WERI-Rb-1 (cell line): ENCODE measurements at regions not wholly inside any gene's neighbourhood (a gene's known extent, or its start where the extent isn't known, plus 50 kb on each side); places are given as distances from the start of the nearest gene placed in this dataset.

ENCODE experiments used
- DNase-seq: peaks from one replicate; pipeline ENCODE4 v3.0.0-alpha.2; 2020
- H3K27ac ChIP-seq: fragments of 250-450 bp; sonication (Bioruptor Pico); 2 replicates; pipeline ENCODE4 v1.5.1; 2020; ENCODE audit warnings: mild to moderate bottlenecking, moderate library complexity
- H3K27me3 ChIP-seq: fragments of 250-450 bp; sonication (Bioruptor Pico); 2 replicates; pipeline ENCODE4 v1.5.1; 2021; ENCODE audit warnings: mild to moderate bottlenecking, low read depth, moderate library complexity; ENCODE audit not compliant: insufficient read depth, severe bottlenecking
- H3K36me3 ChIP-seq: fragments of 250-450 bp; sonication (Bioruptor Pico); 2 replicates; pipeline ENCODE4 v1.5.1; 2020; ENCODE audit warnings: mild to moderate bottlenecking, moderate library complexity
- H3K4me3 ChIP-seq: 2 replicates; pipeline ENCODE4 v1.5.1; 2011; ENCODE audit warnings: low read depth, mild to moderate bottlenecking, control low read depth, low read length
- H3K9me3 ChIP-seq: fragments of 250-450 bp; sonication (Bioruptor Pico); 2 replicates; pipeline ENCODE4 v1.5.1; 2021; ENCODE audit warnings: mild to moderate bottlenecking, moderate library complexity; ENCODE audit not compliant: severe bottlenecking
- CTCF ChIP-seq: IDR thresholded peaks from 2 replicates; pipeline ENCODE4 v1.5.1; 2011; ENCODE audit warnings: low read depth, mild to moderate bottlenecking, control low read depth, inconsistent platforms, low read length

- no peak for DNase-seq
These were observed 354.6 kb downstream of the ZSWIM6 start for GRCh38 chr5:61686491-61687257.

GRCh38 chr5:61687371-61687770 lies 355.3 kb downstream of the ZSWIM6 start:
- no peaks in the 10 kb centered on the region for H3K36me3 ChIP-seq
- H3K9me3 ChIP-seq = no peaks in the 10 kb centered on the region
- no peak overlapping the region for H3K27ac ChIP-seq
- peaks cover 4% of the 10 kb centered on the region for H3K27me3 ChIP-seq
- no peak for DNase-seq
- no peak overlapping the region for H3K4me3 ChIP-seq
- TF ChIP-seq CTCF = no peak

More at GRCh38 chr5:61686491-61687257, 354.6 kb downstream of the ZSWIM6 start:
- Histone ChIP-seq H3K27me3 (peaks cover 4% of the 10 kb centered on the region), H3K27ac (no peak overlapping the region), H3K9me3 (no peaks in the 10 kb centered on the region), H3K4me3 (no peak overlapping the region), H3K36me3 (no peaks in the 10 kb centered on the region)
- TF ChIP-seq CTCF = no peak

GRCh38 chr5:61689153-61689846 lies 357.2 kb downstream of the ZSWIM6 start:
- H3K4me3 ChIP-seq = no peak overlapping the region
- peaks cover 4% of the 10 kb centered on the region for H3K27me3 ChIP-seq
- H3K9me3 ChIP-seq = peaks cover 4% of the 10 kb centered on the region
- H3K27ac ChIP-seq = no peak overlapping the region
- no peak for DNase-seq
- no peak for TF ChIP-seq CTCF
- no peaks in the 10 kb centered on the region for H3K36me3 ChIP-seq

GRCh38 chr5:61697809-61698558 lies 365.9 kb downstream of the ZSWIM6 start:
- H3K36me3 ChIP-seq = no peaks in the 10 kb centered on the region
- no peak overlapping the region for H3K4me3 ChIP-seq
- peaks cover under 1% of the 10 kb centered on the region for H3K9me3 ChIP-seq
- H3K27ac ChIP-seq = no peak overlapping the region
- TF ChIP-seq CTCF = no peak
- DNase-seq = no peak
- H3K27me3 ChIP-seq = peaks cover 8% of the 10 kb centered on the region

- no peak for DNase-seq
- Histone ChIP-seq H3K27me3 (peaks cover 8% of the 10 kb centered on the region), H3K4me3 (no peak overlapping the region), H3K36me3 (no peaks in the 10 kb centered on the region), H3K27ac (no peak overlapping the region), H3K9me3 (no peaks in the 10 kb centered on the region)
- no peak for TF ChIP-seq CTCF
These were observed 370.0 kb downstream of the ZSWIM6 start for GRCh38 chr5:61701877-61702602.
